Loucy (cell line): ENCODE measurements at regions not wholly inside any gene's neighbourhood (a gene's known extent, or its start where the extent isn't known, plus 50 kb on each side); places are given as distances from the start of the nearest gene placed in this dataset.

Experiments used
- H2AFZ ChIP-seq: fragments of 200-600 bp; sonication (generic); 2 replicates; pipeline ENCODE4 v1.6.0; 2016; ENCODE audit warnings: antibody characterized with exemption, mild to moderate bottlenecking, low read length, moderate library complexity
- H3F3A ChIP-seq: fragments of 200-600 bp; 2 replicates; pipeline ENCODE4 v1.6.0; 2016; ENCODE audit warnings: antibody characterized with exemption, low read depth, mild to moderate bottlenecking
- H3K27me3 ChIP-seq: fragments of 200-600 bp; sonication (generic); 2 replicates; pipeline ENCODE4 v1.6.1; 2014; ENCODE audit warnings: low read length, mild to moderate bottlenecking; ENCODE audit not compliant: insufficient read depth, poor library complexity, severe bottlenecking
- H3K36me3 ChIP-seq: fragments of 200-600 bp; sonication (generic); 2 replicates; pipeline ENCODE4 v1.6.1; 2016; ENCODE audit warnings: low read length; ENCODE audit not compliant: insufficient read depth
- H3K4me1 ChIP-seq: fragments of 200-600 bp; sonication (generic); 2 replicates; pipeline ENCODE4 v1.5.1; 2014; ENCODE audit warnings: low read length, mild to moderate bottlenecking; ENCODE audit not compliant: insufficient read depth, poor library complexity, severe bottlenecking
- H3K4me2 ChIP-seq: fragments of 200-600 bp; sonication (generic); 2 replicates; pipeline ENCODE4 v1.6.0; 2014; ENCODE audit warnings: antibody characterized with exemption, low read length, low read depth, mild to moderate bottlenecking; ENCODE audit not compliant: poor library complexity, severe bottlenecking
- H3K4me3 ChIP-seq: fragments of 200-600 bp; sonication (generic); 2 replicates; pipeline ENCODE4 v1.5.1; 2014; ENCODE audit warnings: low read length, mild to moderate bottlenecking, mixed read lengths; ENCODE audit not compliant: poor library complexity, severe bottlenecking
- H3K79me2 ChIP-seq: fragments of 200-600 bp; sonication (generic); 2 replicates; pipeline ENCODE4 v1.6.1; 2014; ENCODE audit warnings: low read length; ENCODE audit not compliant: insufficient read depth
- H3K9ac ChIP-seq: fragments of 200-600 bp; sonication (generic); 2 replicates; pipeline ENCODE4 v1.6.0; 2014; ENCODE audit warnings: mild to moderate bottlenecking, low read depth, low read length, moderate library complexity; ENCODE audit not compliant: poor library complexity, severe bottlenecking
- H3K9me2 ChIP-seq: fragments of 200-600 bp; sonication (generic); replicated peaks from 2 replicates; pipeline ENCODE4 v1.6.1; 2016; ENCODE audit warnings: low read depth, low read length, mixed read lengths
- H3K9me3 ChIP-seq: fragments of 200-600 bp; sonication (generic); 2 replicates; pipeline ENCODE4 v1.6.1; 2014; ENCODE audit warnings: mild to moderate bottlenecking, antibody characterized with exemption, low read length, low read depth; ENCODE audit not compliant: insufficient read depth
- H4K20me1 ChIP-seq: fragments of 200-600 bp; sonication (generic); 2 replicates; pipeline ENCODE4 v1.6.0; 2014; ENCODE audit warnings: antibody characterized with exemption, low read length, mild to moderate bottlenecking; ENCODE audit not compliant: insufficient read depth, poor library complexity, severe bottlenecking
- CTCF ChIP-seq: fragments of 200-600 bp; sonication (generic); conservative IDR thresholded peaks from 2 replicates; pipeline ENCODE4 v1.5.1; 2014; ENCODE audit warnings: mild to moderate bottlenecking, antibody characterized with exemption, low read length
- EZH2phosphoT487 ChIP-seq: fragments of 200-600 bp; IDR thresholded peaks from 2 replicates; pipeline ENCODE4 v1.6.1; 2018; ENCODE audit warnings: antibody characterized with exemption, mild to moderate bottlenecking, moderate library complexity, borderline replicate concordance

- Histone ChIP-seq H3K4me1 (peaks cover 9% of the 10 kb centered on the region), H3K27me3 (no peaks in the 10 kb centered on the region), H3K36me3 (no peaks in the 10 kb centered on the region), H3K9me2 (no peaks in the 10 kb centered on the region), H3K9me3 (no peaks in the 10 kb centered on the region), H4K20me1 (no peaks in the 10 kb centered on the region), H2AFZ (no peak overlapping the region), H3K9ac (no peak overlapping the region), H3K4me2 (no peak overlapping the region), H3K79me2 (no peaks in the 10 kb centered on the region), H3F3A (no peaks in the 10 kb centered on the region), H3K4me3 (no peak overlapping the region)
- TF ChIP-seq CTCF (no peak), EZH2phosphoT487 (no peak)
These were observed 88.8 kb upstream of the CLDN5 start for GRCh38 chr22:19612866-19613572.

- Histone ChIP-seq H3F3A (no peaks in the 10 kb centered on the region), H3K79me2 (no peaks in the 10 kb centered on the region), H3K4me1 (peaks cover 16% of the 10 kb centered on the region), H3K9ac (no peak overlapping the region), H4K20me1 (no peaks in the 10 kb centered on the region), H3K27me3 (no peaks in the 10 kb centered on the region), H3K4me3 (no peak overlapping the region), H3K9me3 (no peaks in the 10 kb centered on the region), H3K9me2 (no peaks in the 10 kb centered on the region), H3K36me3 (no peaks in the 10 kb centered on the region), H2AFZ (no peak overlapping the region), H3K4me2 (no peak overlapping the region)
- TF ChIP-seq CTCF = no peak
- TF ChIP-seq EZH2phosphoT487 = no peak
These were observed 90.3 kb upstream of the CLDN5 start for GRCh38 chr22:19614536-19614863.

GRCh38 chr22:19615001-19615461, 90.8 kb upstream of the CLDN5 start:
- no peaks in the 10 kb centered on the region for H3F3A ChIP-seq
- H3K4me3 ChIP-seq = no peak overlapping the region
- H3K4me1 ChIP-seq = peaks cover 18% of the 10 kb centered on the region
- no peak for TF ChIP-seq EZH2phosphoT487
- TF ChIP-seq CTCF = no peak
- no peak overlapping the region for H3K4me2 ChIP-seq
- H4K20me1 ChIP-seq = no peaks in the 10 kb centered on the region
- no peak overlapping the region for H3K9ac ChIP-seq
- no peaks in the 10 kb centered on the region for H3K9me3 ChIP-seq
- no peaks in the 10 kb centered on the region for H3K79me2 ChIP-seq
- no peaks in the 10 kb centered on the region for H3K9me2 ChIP-seq
- H3K27me3 ChIP-seq = no peaks in the 10 kb centered on the region
- H3K36me3 ChIP-seq = no peaks in the 10 kb centered on the region
- H2AFZ ChIP-seq = peak overlapping the region; percentile 30; the same call in 1 of the 2 replicates
